CD14-positive monocyte (primary cell): ENCODE measurements at regions not wholly inside any gene's neighbourhood (a gene's known extent, or its start where the extent isn't known, plus 50 kb on each side); places are given as distances from the start of the nearest gene placed in this dataset.

Source experiments
- DNase-seq, 3 donors: peaks; one replicate each; pipeline ENCODE4 v3.0.0-alpha.2; 2011 to 2022
- H2AFZ ChIP-seq: 2 replicates; pipeline ENCODE4 v1.6.0; 2012; ENCODE audit warnings: mild to moderate bottlenecking, low read depth, low read length, inconsistent platforms; ENCODE audit not compliant: insufficient read depth, poor library complexity, severe bottlenecking
- H3K27ac ChIP-seq, 2 donors: 1 replicate in 1 of 2; 2 replicates in 1 of 2; pipeline ENCODE4 v1.5.1; 2012 to 2013; ENCODE audit warnings: low read length in 2 of 2, control low read depth in 1 of 2, inconsistent platforms in 1 of 2, low read depth in 1 of 2, mild to moderate bottlenecking in 1 of 2
- H3K27me3 ChIP-seq, 2 donors: one replicate each; pipeline versions ENCODE4 v1.6.0 to v1.6.1; 2011 to 2013; ENCODE audit warnings: low read length in 2 of 2; ENCODE audit not compliant: control insufficient read depth in 2 of 2, insufficient read depth in 2 of 2
- H3K36me3 ChIP-seq, 2 donors: replicated peaks in 1 of 2; 1 replicate in 1 of 2; 2 replicates in 1 of 2; pipeline versions ENCODE4 v1.5.1 to v1.6.1; 2012 to 2013; ENCODE audit warnings: low read length in 2 of 2, control low read depth in 1 of 2, inconsistent platforms in 1 of 2, mild to moderate bottlenecking in 1 of 2; ENCODE audit not compliant: insufficient read depth in 2 of 2, control insufficient read depth in 1 of 2
- H3K4me1 ChIP-seq, 2 donors: 1 replicate in 1 of 2; 2 replicates in 1 of 2; pipeline versions ENCODE4 v1.5.1 to v1.6.1; 2012 to 2013; ENCODE audit warnings: low read length in 2 of 2, control low read depth in 1 of 2, inconsistent platforms in 1 of 2, mild to moderate bottlenecking in 1 of 2, moderate library complexity in 1 of 2; ENCODE audit not compliant: insufficient read depth in 2 of 2, control insufficient read depth in 1 of 2
- H3K4me2 ChIP-seq: replicated peaks from 2 replicates; pipeline ENCODE3; 2012; ENCODE audit warnings: low read length, moderate library complexity, mild to moderate bottlenecking; ENCODE audit not compliant: poor library complexity, severe bottlenecking; ENCODE audit errors: extremely low read depth
- H3K4me3 ChIP-seq, 3 experiments: fragments of 200-600 bp in 1 of 3; sonication (generic) in 1 of 3; replicated peaks in 1 of 3; 1 replicate in 2 of 3; 2 replicates in 1 of 3; pipeline ENCODE4 v1.5.1; 2011 to 2013; ENCODE audit warnings: low read length in 3 of 3, mild to moderate bottlenecking in 3 of 3, control low read depth in 2 of 3, low read depth in 2 of 3, inconsistent platforms in 1 of 3, moderate library complexity in 1 of 3
- H3K79me2 ChIP-seq: 2 replicates; pipeline ENCODE4 v1.6.0; 2012; ENCODE audit warnings: mild to moderate bottlenecking, control low read depth, inconsistent platforms, low read length, moderate library complexity; ENCODE audit not compliant: insufficient read depth
- H3K9ac ChIP-seq: 2 replicates; pipeline ENCODE4 v1.6.0; 2017; ENCODE audit warnings: low read length, mild to moderate bottlenecking; ENCODE audit not compliant: insufficient read depth, poor library complexity, severe bottlenecking
- H3K9me3 ChIP-seq, 2 donors: replicated peaks in 1 of 2; 1 replicate in 1 of 2; 2 replicates in 1 of 2; pipeline versions ENCODE4 v1.5.1 to v1.6.1; 2012 to 2013; ENCODE audit warnings: low read length in 2 of 2, control low read depth in 1 of 2; ENCODE audit not compliant: control insufficient read depth in 1 of 2, insufficient read depth in 1 of 2
- H4K20me1 ChIP-seq: 2 replicates; pipeline ENCODE4 v1.6.0; 2012; ENCODE audit warnings: mild to moderate bottlenecking, low read length, control low read depth, moderate library complexity; ENCODE audit not compliant: insufficient read depth
- H3K27ac Mint-ChIP-seq, 7 donors: one replicate each; pipeline ENCODE4 v1.8.0; 2020; ENCODE audit warnings: mild to moderate bottlenecking in 7 of 7, mixed read lengths in 7 of 7, moderate library complexity in 6 of 7, inconsistent platforms in 2 of 7
- H3K27me3 Mint-ChIP-seq, 3 donors: one replicate each; pipeline ENCODE4 v1.8.0; 2021 to 2022; ENCODE audit warnings: low read depth in 3 of 3, mild to moderate bottlenecking in 3 of 3, mixed read lengths in 3 of 3, moderate library complexity in 3 of 3, inconsistent platforms in 1 of 3
- H3K36me3 Mint-ChIP-seq, 2 donors: one replicate each; pipeline ENCODE4 v1.8.0; 2020; ENCODE audit warnings: mixed read lengths in 2 of 2, inconsistent platforms in 1 of 2, mild to moderate bottlenecking in 1 of 2
- H3K4me1 Mint-ChIP-seq: one replicate; pipeline ENCODE4 v1.8.0; 2020; ENCODE audit warnings: mild to moderate bottlenecking, mixed read lengths
- H3K4me3 Mint-ChIP-seq, 2 donors: one replicate each; pipeline ENCODE4 v1.8.0; 2020; ENCODE audit warnings: mild to moderate bottlenecking in 2 of 2, mixed read lengths in 2 of 2, moderate library complexity in 1 of 2
- H3K9me3 Mint-ChIP-seq, 7 donors: one replicate each; pipeline ENCODE4 v1.8.0; 2020 to 2022; ENCODE audit warnings: mixed read lengths in 7 of 7, mild to moderate bottlenecking in 6 of 7, moderate library complexity in 6 of 7, inconsistent platforms in 2 of 7
- WGBS: methylation state at CpG from one replicate; pipeline ENCODE4 v1.1.5; 2013; ENCODE audit warnings: missing lambda C conversion rate; ENCODE audit not compliant: insufficient coverage; 5-methylcytosine and 5-hydroxymethylcytosine counted together
- intact Hi-C, 2 donors: fragments of 100-400 bp; cut with micrococcal nuclease; formaldehyde crosslinking; loops; one replicate each; pipeline versions ENCODE4 v1.15.0 to v1.15.1; 2023
- TF ChIP-seq, protein P1 (sequence below): fragments of 200-600 bp; IDR thresholded peaks from one replicate; pipeline ENCODE4 v1.8.0; 2022; ENCODE audit warnings: antibody characterized with exemption, mild to moderate bottlenecking

- intact Hi-C loops = no loop called here
- Mint-ChIP-seq H3K4me1 (no peaks in the 10 kb centered on the region), H3K27ac (no peak overlapping the region)
Measured at GRCh38 chr9:106797299-106797698, 65.7 kb upstream of the ZNF462 start.

GRCh38 chr9:106798016-106798799, 64.8 kb upstream of the ZNF462 start:
- H3K4me3 ChIP-seq = no peak overlapping the region
- Mint-ChIP-seq H3K4me1 (no peaks in the 10 kb centered on the region), H3K27ac (no peak overlapping the region), H3K36me3 (no peaks in the 10 kb centered on the region), H3K27me3 (no peaks in the 10 kb centered on the region), H3K9me3 (peaks cover 0 to 15% (median 7%) of the 10 kb centered on the region in 7 donors), H3K4me3 (no peak overlapping the region)
- H2AFZ ChIP-seq = no peak overlapping the region
- no peak overlapping the region for H3K4me2 ChIP-seq
- no peaks in the 10 kb centered on the region for H4K20me1 ChIP-seq
- no peaks in the 10 kb centered on the region for H3K36me3 ChIP-seq
- H3K27ac ChIP-seq = no peak overlapping the region
- H3K27me3 ChIP-seq = no peaks in the 10 kb centered on the region
- no peak overlapping the region for H3K9ac ChIP-seq
- intact Hi-C loops = no loop called here
- H3K79me2 ChIP-seq = no peaks in the 10 kb centered on the region
- no peak for DNase-seq
- TF ChIP-seq, protein P1, sequence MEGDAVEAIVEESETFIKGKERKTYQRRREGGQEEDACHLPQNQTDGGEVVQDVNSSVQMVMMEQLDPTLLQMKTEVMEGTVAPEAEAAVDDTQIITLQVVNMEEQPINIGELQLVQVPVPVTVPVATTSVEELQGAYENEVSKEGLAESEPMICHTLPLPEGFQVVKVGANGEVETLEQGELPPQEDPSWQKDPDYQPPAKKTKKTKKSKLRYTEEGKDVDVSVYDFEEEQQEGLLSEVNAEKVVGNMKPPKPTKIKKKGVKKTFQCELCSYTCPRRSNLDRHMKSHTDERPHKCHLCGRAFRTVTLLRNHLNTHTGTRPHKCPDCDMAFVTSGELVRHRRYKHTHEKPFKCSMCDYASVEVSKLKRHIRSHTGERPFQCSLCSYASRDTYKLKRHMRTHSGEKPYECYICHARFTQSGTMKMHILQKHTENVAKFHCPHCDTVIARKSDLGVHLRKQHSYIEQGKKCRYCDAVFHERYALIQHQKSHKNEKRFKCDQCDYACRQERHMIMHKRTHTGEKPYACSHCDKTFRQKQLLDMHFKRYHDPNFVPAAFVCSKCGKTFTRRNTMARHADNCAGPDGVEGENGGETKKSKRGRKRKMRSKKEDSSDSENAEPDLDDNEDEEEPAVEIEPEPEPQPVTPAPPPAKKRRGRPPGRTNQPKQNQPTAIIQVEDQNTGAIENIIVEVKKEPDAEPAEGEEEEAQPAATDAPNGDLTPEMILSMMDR = no peak
- WGBS = 90% methylated on average over 4 of the region's 9 CpGs
- no peaks in the 10 kb centered on the region for H3K4me1 ChIP-seq
- no peaks in the 10 kb centered on the region for H3K9me3 ChIP-seq

More at GRCh38 chr9:106797299-106797698, 65.7 kb upstream of the ZNF462 start:
- H3K4me1 ChIP-seq = no peaks in the 10 kb centered on the region
- H3K4me2 ChIP-seq = no peak overlapping the region
- H3K27me3 ChIP-seq = no peaks in the 10 kb centered on the region
- no peaks in the 10 kb centered on the region for H3K9me3 ChIP-seq
- no peak overlapping the region for H3K4me3 ChIP-seq
- TF ChIP-seq, protein P1 = no peak
- H3K9ac ChIP-seq = no peak overlapping the region
- H4K20me1 ChIP-seq = no peaks in the 10 kb centered on the region
- H3K36me3 ChIP-seq = no peaks in the 10 kb centered on the region
- WGBS = 100% methylated on average over 2 of the region's 2 CpGs
- no peaks in the 10 kb centered on the region for H3K79me2 ChIP-seq
- Mint-ChIP-seq H3K27me3 (no peaks in the 10 kb centered on the region), H3K4me3 (no peak overlapping the region), H3K9me3 (peaks cover 0 to 12% (median 7%) of the 10 kb centered on the region in 7 donors), H3K36me3 (no peaks in the 10 kb centered on the region)
- H2AFZ ChIP-seq = no peak overlapping the region
- DNase-seq = no peak
- no peak overlapping the region for H3K27ac ChIP-seq
